ENCODE measurements at regions not wholly inside any gene's neighbourhood (a gene's known extent, or its start where the extent isn't known, plus 50 kb on each side); places are given as distances from the start of the nearest gene placed in this dataset.
A peak's percentile ranks its signal among the peaks of the same experiment; 100 is the strongest.

DNA sequence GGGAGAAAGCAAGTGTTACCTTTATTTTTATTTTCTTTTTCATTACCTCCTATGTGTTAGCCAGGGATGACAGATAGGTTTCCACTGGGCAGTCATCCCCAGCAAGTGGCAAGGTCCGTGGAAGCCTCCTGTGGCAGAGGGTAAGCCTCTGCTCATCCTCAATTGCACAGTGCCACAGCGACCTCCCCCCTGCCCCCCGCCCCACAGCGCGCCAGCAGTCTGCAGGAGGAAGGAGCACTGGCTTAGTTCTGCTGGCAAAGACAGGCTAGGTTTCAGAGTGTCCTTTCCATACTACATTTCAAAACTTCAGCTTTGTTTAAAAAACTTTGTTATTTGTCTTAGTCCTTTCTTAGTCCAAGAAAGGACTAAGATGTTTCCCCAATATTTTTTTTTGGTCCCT is 194.7 kb downstream of the EXOC5 start:
- H3K4me3 ChIP-seq (ENCODE audit: low read length) = no peak overlapping the region
- TF ChIP-seq, protein P1, sequence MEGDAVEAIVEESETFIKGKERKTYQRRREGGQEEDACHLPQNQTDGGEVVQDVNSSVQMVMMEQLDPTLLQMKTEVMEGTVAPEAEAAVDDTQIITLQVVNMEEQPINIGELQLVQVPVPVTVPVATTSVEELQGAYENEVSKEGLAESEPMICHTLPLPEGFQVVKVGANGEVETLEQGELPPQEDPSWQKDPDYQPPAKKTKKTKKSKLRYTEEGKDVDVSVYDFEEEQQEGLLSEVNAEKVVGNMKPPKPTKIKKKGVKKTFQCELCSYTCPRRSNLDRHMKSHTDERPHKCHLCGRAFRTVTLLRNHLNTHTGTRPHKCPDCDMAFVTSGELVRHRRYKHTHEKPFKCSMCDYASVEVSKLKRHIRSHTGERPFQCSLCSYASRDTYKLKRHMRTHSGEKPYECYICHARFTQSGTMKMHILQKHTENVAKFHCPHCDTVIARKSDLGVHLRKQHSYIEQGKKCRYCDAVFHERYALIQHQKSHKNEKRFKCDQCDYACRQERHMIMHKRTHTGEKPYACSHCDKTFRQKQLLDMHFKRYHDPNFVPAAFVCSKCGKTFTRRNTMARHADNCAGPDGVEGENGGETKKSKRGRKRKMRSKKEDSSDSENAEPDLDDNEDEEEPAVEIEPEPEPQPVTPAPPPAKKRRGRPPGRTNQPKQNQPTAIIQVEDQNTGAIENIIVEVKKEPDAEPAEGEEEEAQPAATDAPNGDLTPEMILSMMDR (IDR thresholded peaks at IDR 0.05; ENCODE audit: insufficient read depth, low read depth, low read length, missing control alignments) = no peak
- DNase-seq (ENCODE audit: low read depth) = no peak

DNA sequence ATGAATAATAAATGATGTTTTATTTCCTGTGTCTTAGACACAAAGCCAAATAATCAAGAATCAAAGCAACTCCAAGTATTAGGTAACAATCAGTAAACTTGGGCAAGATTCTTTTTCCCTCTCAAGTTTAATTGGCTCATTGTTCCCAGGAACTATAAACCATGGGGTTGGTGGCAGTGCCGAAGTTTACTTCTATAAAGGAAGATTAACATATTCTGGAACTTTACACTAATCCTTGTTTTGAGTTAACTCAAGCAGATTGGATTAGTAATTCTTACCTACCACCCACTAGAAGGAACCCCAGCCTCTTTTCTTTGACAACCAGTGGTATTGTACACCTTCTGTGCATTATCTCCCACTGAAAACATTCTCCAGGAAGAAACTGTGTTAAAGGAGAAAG is 197.1 kb downstream of the EXOC5 start:
- DNase-seq (ENCODE audit: low read depth) = no peak
- TF ChIP-seq, protein P1 (IDR thresholded peaks at IDR 0.05; ENCODE audit: insufficient read depth, low read depth, low read length, missing control alignments) = no peak
- no peak overlapping the region for H3K4me3 ChIP-seq (ENCODE audit: low read length)

DNA sequence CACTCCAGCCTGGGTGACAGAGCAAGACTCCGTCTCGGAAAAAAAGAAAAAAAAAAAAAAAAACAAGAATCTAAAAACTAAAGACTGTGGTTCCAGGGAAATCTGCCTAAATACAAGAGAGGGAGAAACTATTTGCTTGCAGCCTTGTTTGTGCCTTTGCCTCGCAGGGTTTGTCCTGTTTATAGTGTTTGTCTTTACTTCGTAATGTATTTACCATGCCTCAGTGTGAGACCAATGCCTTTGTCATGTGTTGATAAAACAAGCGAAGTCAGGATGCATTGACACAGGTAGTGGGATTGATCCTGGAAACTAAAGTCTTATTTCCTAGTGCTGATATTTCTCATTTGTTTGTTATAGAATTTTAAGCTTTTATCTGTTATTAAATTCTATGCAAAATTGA is 199.0 kb downstream of the EXOC5 start:
- no peak for DNase-seq (ENCODE audit: low read depth)
- H3K4me3 ChIP-seq (ENCODE audit: low read length) = no peak overlapping the region
- TF ChIP-seq, protein P1 (IDR thresholded peaks at IDR 0.05; ENCODE audit: insufficient read depth, low read depth, low read length, missing control alignments) = no peak

DNA sequence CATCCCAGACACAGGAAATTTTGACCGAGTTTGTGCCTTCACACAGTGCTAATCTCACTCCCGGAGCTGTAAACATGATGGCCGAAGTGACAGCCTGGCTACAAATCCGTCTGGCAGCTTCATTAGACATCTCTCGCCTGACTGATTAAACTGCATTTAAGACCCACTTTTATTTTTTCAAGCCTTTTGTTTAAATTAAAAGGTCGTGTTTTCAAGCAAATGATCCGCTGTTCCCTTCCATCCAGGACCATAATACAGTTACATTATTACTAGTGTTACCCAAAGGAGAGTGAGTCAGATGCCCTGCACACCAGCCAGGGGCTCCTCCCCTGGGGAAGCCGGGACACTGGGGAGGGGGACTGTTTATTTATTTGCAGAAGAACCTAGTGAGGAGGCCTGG is 200.2 kb downstream of the EXOC5 start:
- no peak overlapping the region for H3K4me3 ChIP-seq (ENCODE audit: low read length)
- TF ChIP-seq, protein P1 (IDR thresholded peaks at IDR 0.05; ENCODE audit: insufficient read depth, low read depth, low read length, missing control alignments) = no peak
- no peak for DNase-seq (ENCODE audit: low read depth)

DNA sequence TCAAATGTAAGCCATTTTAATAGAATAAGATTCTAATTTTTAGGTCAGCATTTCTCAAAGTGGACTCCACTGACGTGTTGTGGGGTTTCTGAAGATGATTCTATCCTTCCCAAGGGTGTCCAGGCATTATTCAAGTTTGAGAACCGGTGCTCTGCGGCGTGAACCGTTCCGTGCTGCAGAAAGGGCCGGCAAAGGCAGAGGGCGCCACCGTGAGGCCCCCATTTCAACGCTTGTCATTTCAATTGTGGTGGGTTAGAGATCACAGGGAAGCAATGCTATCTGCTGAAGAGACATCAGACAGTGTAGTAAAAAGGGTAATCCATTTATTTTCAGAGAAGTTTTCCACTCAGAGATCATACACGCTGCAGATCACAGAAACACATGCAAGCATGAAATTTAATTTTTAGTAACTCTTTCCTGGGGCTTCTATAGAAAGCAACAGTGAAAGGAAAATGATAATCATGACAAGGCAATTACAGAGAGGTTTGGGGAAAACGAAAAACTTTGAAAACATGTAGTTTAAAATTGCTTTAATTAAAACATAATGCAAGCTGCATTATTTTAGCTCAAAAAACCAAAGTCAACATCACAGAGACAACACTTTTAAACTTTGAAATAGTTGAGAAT is 201.7 kb downstream of the EXOC5 start:
- TF ChIP-seq, protein P1 (IDR thresholded peaks at IDR 0.05; ENCODE audit: insufficient read depth, low read depth, low read length, missing control alignments) = peak; percentile 50
- DNase-seq (ENCODE audit: low read depth) = peak; percentile 39
- H3K4me3 ChIP-seq (ENCODE audit: low read length) = no peak overlapping the region

DNA sequence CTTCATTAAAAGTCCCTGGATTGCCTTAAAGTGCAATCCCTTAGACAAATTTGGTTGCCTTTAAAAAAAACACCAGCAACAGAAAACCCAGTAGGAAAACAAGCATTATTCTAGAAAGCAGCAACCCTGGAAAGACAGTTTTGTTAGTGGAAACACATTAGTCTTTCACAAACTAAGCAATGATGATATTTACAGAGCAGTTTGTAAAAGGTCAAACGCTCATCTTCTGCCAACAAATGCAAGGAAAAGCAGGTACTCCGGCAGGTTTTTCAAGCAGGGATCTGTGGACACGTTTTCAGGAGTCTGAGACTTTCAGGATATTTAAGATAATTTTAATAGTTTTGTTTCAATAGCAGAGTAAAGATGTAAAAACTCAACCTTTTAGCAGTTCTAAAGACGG is 202.2 kb downstream of the EXOC5 start:
- no peak overlapping the region for H3K4me3 ChIP-seq (ENCODE audit: low read length)
- no peak for DNase-seq (ENCODE audit: low read depth)
- TF ChIP-seq, protein P1 (IDR thresholded peaks at IDR 0.05; ENCODE audit: insufficient read depth, low read depth, low read length, missing control alignments) = no peak

DNA sequence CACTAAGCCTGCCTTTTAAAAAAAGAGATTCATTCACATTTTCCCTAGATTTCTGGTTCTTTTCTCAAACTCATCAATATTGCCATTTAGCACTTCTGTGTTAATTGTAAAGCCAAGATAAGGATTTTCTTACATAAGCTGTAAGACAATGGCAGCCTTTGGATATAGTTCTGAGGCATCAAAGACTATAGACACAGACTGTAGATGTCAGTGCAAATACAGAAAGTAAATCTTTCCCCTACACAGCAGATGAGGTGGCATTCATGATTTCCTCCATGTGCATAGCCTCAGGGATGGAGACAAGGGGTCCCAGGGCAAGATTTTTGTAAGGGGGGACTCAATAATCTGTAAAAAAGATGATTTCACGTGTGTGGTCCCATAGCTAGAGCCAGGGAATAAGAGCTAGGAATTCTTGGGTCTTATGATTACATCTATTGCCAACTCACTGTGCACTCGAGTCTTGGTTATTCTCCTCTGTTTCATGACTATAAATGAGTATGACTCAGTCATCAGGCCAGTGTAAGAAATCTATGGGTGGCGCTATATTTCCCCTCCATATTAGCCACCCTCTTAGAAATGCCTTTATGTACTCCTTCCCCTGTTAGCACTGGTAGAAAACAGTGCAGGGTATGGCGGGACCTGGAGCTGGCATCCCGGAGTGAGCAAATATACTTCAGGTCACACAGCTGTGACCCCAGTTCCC is 207.5 kb downstream of the EXOC5 start:
- TF ChIP-seq, protein P1 (IDR thresholded peaks at IDR 0.05; ENCODE audit: insufficient read depth, low read depth, low read length, missing control alignments) = no peak
- no peak overlapping the region for H3K4me3 ChIP-seq (ENCODE audit: low read length)
- no peak for DNase-seq (ENCODE audit: low read depth)
